Loucy (cell line): ENCODE measurements at regions not wholly inside any gene's neighbourhood (a gene's known extent, or its start where the extent isn't known, plus 50 kb on each side); places are given as distances from the start of the nearest gene placed in this dataset.

Experiments
- H2AFZ ChIP-seq: fragments of 200-600 bp; sonication (generic); 2 replicates; pipeline ENCODE4 v1.6.0; 2016; ENCODE audit warnings: antibody characterized with exemption, mild to moderate bottlenecking, low read length, moderate library complexity
- H3F3A ChIP-seq: fragments of 200-600 bp; 2 replicates; pipeline ENCODE4 v1.6.0; 2016; ENCODE audit warnings: antibody characterized with exemption, low read depth, mild to moderate bottlenecking
- H3K27me3 ChIP-seq: fragments of 200-600 bp; sonication (generic); 2 replicates; pipeline ENCODE4 v1.6.1; 2014; ENCODE audit warnings: low read length, mild to moderate bottlenecking; ENCODE audit not compliant: insufficient read depth, poor library complexity, severe bottlenecking
- H3K36me3 ChIP-seq: fragments of 200-600 bp; sonication (generic); 2 replicates; pipeline ENCODE4 v1.6.1; 2016; ENCODE audit warnings: low read length; ENCODE audit not compliant: insufficient read depth
- H3K4me1 ChIP-seq: fragments of 200-600 bp; sonication (generic); 2 replicates; pipeline ENCODE4 v1.5.1; 2014; ENCODE audit warnings: low read length, mild to moderate bottlenecking; ENCODE audit not compliant: insufficient read depth, poor library complexity, severe bottlenecking
- H3K4me2 ChIP-seq: fragments of 200-600 bp; sonication (generic); 2 replicates; pipeline ENCODE4 v1.6.0; 2014; ENCODE audit warnings: antibody characterized with exemption, low read length, low read depth, mild to moderate bottlenecking; ENCODE audit not compliant: poor library complexity, severe bottlenecking
- H3K4me3 ChIP-seq: fragments of 200-600 bp; sonication (generic); 2 replicates; pipeline ENCODE4 v1.5.1; 2014; ENCODE audit warnings: low read length, mild to moderate bottlenecking, mixed read lengths; ENCODE audit not compliant: poor library complexity, severe bottlenecking
- H3K79me2 ChIP-seq: fragments of 200-600 bp; sonication (generic); 2 replicates; pipeline ENCODE4 v1.6.1; 2014; ENCODE audit warnings: low read length; ENCODE audit not compliant: insufficient read depth
- H3K9ac ChIP-seq: fragments of 200-600 bp; sonication (generic); 2 replicates; pipeline ENCODE4 v1.6.0; 2014; ENCODE audit warnings: mild to moderate bottlenecking, low read depth, low read length, moderate library complexity; ENCODE audit not compliant: poor library complexity, severe bottlenecking
- H3K9me2 ChIP-seq: fragments of 200-600 bp; sonication (generic); replicated peaks from 2 replicates; pipeline ENCODE4 v1.6.1; 2016; ENCODE audit warnings: low read depth, low read length, mixed read lengths
- H3K9me3 ChIP-seq: fragments of 200-600 bp; sonication (generic); 2 replicates; pipeline ENCODE4 v1.6.1; 2014; ENCODE audit warnings: mild to moderate bottlenecking, antibody characterized with exemption, low read length, low read depth; ENCODE audit not compliant: insufficient read depth
- H4K20me1 ChIP-seq: fragments of 200-600 bp; sonication (generic); 2 replicates; pipeline ENCODE4 v1.6.0; 2014; ENCODE audit warnings: antibody characterized with exemption, low read length, mild to moderate bottlenecking; ENCODE audit not compliant: insufficient read depth, poor library complexity, severe bottlenecking
- CTCF ChIP-seq: fragments of 200-600 bp; sonication (generic); conservative IDR thresholded peaks from 2 replicates; pipeline ENCODE4 v1.5.1; 2014; ENCODE audit warnings: mild to moderate bottlenecking, antibody characterized with exemption, low read length
- EZH2phosphoT487 ChIP-seq: fragments of 200-600 bp; IDR thresholded peaks from 2 replicates; pipeline ENCODE4 v1.6.1; 2018; ENCODE audit warnings: antibody characterized with exemption, mild to moderate bottlenecking, moderate library complexity, borderline replicate concordance

DNA sequence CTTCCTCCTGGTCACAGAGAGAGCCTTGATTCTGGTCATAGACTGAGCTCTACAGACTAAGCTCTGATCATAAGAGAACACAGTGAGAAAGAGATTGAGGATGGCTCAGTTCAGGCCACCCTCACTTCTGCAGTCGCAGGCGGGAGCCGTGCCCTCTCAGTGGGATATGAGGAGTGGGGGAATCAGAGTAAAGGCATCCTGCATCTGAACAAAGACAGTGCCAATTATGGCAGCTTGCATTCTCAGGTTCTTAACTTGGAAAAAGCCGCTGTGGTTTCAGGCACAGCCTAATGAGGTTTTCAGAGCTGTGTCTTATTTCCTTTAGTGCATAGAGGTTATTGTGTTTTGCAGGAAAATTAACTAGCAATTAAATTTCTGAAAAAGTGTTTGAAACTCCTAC is 134.4 kb upstream of the NLRP1 start:
- Histone ChIP-seq H3K9me3 (no peaks in the 10 kb centered on the region), H3K79me2 (no peaks in the 10 kb centered on the region), H3K9ac (no peak overlapping the region), H2AFZ (no peak overlapping the region), H3F3A (no peaks in the 10 kb centered on the region), H3K9me2 (no peaks in the 10 kb centered on the region), H3K4me2 (no peak overlapping the region), H3K36me3 (no peaks in the 10 kb centered on the region), H4K20me1 (no peaks in the 10 kb centered on the region), H3K4me1 (no peaks in the 10 kb centered on the region), H3K4me3 (no peak overlapping the region), H3K27me3 (no peaks in the 10 kb centered on the region)
- TF ChIP-seq EZH2phosphoT487: no peak
- TF ChIP-seq CTCF: no peak

- no peak overlapping the region for H2AFZ ChIP-seq
- no peaks in the 10 kb centered on the region for H3F3A ChIP-seq
- H3K9ac ChIP-seq: no peak overlapping the region
- H4K20me1 ChIP-seq: no peaks in the 10 kb centered on the region
- no peak for TF ChIP-seq EZH2phosphoT487
- TF ChIP-seq CTCF: no peak
- no peak overlapping the region for H3K4me2 ChIP-seq
- H3K79me2 ChIP-seq: no peaks in the 10 kb centered on the region
- H3K4me3 ChIP-seq: no peak overlapping the region
- no peaks in the 10 kb centered on the region for H3K36me3 ChIP-seq
- no peaks in the 10 kb centered on the region for H3K9me2 ChIP-seq
- no peaks in the 10 kb centered on the region for H3K27me3 ChIP-seq
- no peaks in the 10 kb centered on the region for H3K4me1 ChIP-seq
- H3K9me3 ChIP-seq: no peaks in the 10 kb centered on the region
Observed at GRCh38 chr17:5719976-5720375, 135.7 kb upstream of the NLRP1 start.

- H3K36me3 ChIP-seq: no peaks in the 10 kb centered on the region
- H3K4me2 ChIP-seq: no peak overlapping the region
- no peak overlapping the region for H2AFZ ChIP-seq
- H3K4me3 ChIP-seq: no peak overlapping the region
- no peaks in the 10 kb centered on the region for H3K79me2 ChIP-seq
- no peaks in the 10 kb centered on the region for H3F3A ChIP-seq
- no peaks in the 10 kb centered on the region; the same call in 1 of the 2 replicates for H3K9me3 ChIP-seq
- no peaks in the 10 kb centered on the region for H4K20me1 ChIP-seq
- H3K4me1 ChIP-seq: no peaks in the 10 kb centered on the region
- H3K9ac ChIP-seq: no peak overlapping the region
- TF ChIP-seq CTCF: no peak
- no peak for TF ChIP-seq EZH2phosphoT487
- no peaks in the 10 kb centered on the region for H3K27me3 ChIP-seq
- no peaks in the 10 kb centered on the region for H3K9me2 ChIP-seq
Observed at GRCh38 chr17:5730373-5730772, 146.1 kb upstream of the NLRP1 start.
